ENCODE measurements at regions not wholly inside any gene's neighbourhood (a gene's known extent, or its start where the extent isn't known, plus 50 kb on each side); places are given as distances from the start of the nearest gene placed in this dataset.
"Not testable (repeated sequence)": the region's sequence is repeated elsewhere in the genome, so short reads cannot be mapped to it uniquely, and the experiment has no call there.

DNA sequence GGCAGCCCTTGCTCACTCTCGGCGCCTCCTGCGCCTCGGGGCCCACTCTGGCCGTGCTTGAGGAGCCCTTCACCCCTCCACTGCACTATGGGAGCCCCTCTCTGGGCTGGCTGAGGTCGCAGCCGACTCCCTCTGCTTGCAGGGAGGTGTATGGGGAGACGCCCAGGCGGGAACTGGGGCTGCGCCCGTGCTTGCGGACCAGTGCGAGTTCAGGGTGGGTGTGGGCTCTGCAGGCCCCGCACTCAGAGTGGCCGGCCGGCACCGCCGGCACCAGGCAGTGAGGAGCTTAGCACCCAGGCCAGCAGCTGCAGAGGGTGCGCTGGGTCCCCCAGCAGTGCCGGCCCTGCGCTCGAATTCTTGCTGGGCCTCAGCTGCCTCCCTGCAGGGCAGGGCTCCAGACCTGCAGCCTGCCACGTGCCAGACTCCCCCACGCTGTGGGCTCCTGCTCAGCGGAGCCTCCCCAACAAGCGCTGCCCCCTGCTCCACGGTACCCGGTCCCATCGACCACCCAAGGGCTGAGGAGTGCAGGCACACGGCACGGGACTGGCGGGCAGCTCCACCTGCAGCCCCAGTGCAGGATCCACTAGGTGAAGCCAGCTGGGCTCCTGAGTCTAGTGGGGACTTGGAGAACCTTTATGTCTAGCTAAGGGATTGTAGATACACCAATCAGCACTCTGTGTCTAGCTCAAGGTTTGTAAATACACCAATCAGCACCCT is 54.0 kb upstream of the WWC2 start:
- not testable (repeated sequence) for DNase-seq (ENCODE audit: low spot score)

DNA sequence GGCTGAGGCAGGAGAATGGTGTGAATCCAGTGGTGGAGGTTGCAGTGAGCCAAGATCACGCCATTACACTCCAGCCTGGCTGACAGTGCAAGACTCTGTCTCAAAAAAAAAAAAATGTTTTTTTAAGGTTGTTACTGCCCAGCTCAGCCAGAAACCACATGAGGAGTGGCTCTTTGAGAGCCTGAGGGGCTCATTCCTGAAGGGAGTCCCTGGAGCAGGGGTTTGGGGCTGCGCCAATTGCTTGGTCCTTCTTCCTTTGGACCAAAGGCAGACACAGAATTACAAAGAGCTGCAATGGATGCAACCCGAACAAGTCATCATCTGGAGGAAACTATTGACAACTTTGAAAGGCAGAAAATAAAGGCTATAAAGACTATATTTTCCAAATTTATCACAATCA is 60.6 kb upstream of the WWC2 start:
- no peak for DNase-seq (ENCODE audit: low spot score)

DNA sequence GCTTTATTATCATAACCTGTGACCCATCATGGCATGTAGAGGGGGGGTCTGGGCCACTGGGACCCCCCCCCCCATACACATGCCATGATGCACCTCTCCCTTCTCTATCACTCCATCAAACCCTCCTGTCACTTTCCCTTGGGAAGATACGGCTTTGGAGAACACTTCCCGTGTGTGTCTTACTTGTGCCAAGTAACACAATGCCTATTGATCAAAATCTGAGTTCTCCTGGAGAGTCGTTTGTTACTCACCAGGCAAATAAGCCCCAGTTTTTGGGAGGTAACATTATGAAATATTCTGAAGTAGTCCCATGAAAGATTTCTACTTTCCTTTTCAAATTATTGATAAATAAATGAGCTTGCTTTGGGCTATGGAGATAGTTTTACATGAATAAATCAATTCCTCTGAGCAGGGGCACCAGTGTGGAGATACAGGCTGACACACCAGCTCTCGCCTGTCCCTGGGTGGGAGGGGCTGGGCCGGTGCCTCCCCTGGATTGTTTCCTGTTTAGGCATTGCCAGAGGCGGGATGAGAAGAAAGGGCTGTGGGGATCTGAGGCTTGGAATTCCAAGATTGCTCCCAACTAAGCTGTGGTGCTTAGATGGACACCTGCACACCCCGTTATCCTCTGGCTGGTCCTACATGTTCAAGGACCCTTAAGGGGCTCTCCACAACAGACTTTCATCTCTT is 63.2 kb upstream of the WWC2 start:
- DNase-seq (ENCODE audit: low spot score): no peak

DNA sequence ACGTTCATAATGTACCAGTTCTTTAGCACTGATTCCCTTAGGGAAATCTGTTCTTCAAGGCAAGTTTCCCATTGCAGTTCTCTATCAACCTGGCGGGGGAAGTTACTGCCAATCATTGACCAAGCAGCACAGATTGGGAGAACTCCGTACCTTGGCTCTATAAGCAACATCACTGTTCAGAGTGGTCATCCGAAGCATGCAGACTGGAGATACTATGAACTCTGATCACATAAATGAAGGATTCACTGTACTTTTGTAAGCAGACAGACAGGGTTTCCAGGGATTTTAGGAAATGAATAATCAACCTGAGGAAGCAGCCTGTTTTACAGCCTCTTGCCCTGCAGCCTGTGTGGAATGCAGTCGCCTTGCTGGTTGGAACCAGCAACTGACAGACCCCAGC is 63.8 kb upstream of the WWC2 start:
- no peak for DNase-seq (ENCODE audit: low spot score)

DNA sequence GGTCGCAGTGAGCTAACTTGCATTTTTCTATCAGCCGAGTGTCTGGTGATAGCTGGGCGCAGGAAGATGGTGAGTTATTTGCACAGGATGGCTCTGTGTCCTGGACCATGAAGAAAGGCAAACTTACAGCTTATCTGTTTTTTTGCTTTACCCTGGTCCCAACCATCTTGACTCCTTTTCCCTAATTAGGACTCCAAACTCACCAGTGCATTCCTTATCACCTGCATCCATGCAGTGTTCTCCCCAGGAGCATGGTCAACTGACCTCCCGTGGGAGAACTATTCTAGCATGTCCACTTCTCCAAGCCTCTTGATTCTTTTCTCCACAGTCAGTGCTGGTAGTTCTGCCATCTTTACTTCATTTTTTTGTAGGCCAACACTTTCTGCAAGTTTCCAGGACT is 68.2 kb upstream of the WWC2 start:
- DNase-seq (ENCODE audit: low spot score): no peak

DNA sequence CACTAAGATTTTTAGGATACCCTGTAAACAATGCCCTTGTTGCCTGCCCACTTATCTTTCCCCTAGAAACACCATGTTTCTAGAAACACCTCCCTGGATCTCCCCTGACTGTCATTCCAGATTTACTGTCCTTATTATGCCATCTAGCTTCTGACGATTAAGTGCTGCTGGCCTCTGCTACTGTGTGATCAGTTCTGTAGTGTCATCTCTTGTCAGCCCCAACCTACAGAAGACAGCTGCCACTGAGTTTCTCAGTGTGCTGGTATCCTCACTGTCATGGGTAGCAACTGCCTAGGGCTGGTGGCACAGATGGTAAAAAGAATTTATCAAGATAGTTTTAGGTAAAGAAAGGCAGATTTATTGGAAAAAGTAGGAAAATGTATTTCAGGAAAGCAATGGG is 68.7 kb upstream of the WWC2 start:
- DNase-seq (ENCODE audit: low spot score): no peak

DNA sequence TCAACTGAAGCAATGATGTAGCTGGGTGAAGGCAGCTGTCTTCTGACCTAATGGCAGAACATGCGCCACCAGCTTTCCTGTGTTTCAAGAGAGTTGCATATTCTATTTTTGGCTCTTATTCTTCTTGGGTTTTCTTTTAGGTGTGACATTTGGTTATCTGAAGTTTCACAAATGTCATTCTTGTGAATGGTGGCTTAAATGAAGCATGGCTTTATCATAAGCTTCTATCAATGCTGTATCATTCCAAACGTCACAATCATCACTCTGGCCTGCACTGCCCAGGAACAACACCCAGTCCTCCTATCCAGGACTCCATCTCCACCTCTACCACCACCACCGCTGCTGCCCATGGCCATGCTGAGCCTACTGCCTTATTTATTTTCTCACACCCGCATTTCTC is 69.7 kb upstream of the WWC2 start:
- DNase-seq (ENCODE audit: low spot score): no peak

DNA sequence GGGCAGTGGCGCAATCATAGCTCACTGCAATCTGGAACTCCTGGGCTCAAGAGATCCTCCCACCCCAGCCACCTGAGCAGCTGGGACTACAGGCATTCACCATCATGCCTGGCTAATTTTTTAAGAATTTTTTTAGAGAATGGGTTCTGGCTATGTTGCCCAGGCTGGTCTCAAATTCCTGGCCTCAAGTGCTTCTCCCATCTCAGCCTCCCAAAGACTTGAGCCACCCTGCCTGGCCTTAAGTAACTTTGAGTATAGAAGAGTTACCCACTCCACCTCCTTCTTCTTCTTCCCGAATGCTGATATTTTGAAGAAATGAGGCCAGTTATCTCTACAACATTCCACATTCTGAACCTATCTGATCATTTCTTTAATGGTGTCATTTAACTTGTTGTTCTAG is 72.4 kb upstream of the WWC2 start:
- DNase-seq (ENCODE audit: low spot score): no peak

DNA sequence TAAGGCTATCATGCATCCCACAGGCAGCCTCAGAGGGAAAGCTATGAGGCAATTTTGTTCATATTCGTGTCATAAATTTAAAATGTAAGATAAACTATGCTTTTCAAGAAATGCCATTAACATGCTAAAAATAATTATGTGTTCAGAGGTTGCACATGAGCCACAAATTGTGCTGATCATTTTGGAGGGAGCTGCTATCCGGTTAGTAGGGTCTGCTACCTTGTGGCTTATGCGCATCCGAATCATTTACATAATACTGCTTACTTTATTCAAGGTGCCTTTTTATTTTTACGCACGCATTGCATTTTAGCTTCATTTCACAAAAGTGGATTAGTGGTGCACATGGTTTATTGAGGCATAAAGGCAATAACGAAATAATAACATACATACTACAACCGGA is 76.4 kb upstream of the WWC2 start:
- DNase-seq (ENCODE audit: low spot score): no peak

DNA sequence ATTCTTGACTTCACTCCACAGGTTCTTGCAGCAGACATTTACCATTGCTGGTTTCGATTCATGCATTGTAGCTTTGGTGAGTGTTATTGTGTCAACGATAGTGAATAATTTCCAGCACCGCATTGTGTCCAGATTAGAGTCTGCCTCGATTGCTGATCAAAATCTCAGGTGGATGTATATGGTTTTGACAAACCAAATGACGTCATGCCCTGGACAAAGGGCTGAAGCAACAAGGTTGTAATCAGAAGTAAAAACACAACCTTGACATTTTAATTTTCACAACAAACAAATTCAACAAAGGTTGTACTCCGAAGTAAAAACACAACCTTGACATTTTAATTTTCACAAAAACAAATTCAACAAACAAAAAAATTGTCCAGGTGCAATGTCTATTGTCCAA is 81.1 kb upstream of the WWC2 start:
- DNase-seq (ENCODE audit: low spot score): no peak

DNA sequence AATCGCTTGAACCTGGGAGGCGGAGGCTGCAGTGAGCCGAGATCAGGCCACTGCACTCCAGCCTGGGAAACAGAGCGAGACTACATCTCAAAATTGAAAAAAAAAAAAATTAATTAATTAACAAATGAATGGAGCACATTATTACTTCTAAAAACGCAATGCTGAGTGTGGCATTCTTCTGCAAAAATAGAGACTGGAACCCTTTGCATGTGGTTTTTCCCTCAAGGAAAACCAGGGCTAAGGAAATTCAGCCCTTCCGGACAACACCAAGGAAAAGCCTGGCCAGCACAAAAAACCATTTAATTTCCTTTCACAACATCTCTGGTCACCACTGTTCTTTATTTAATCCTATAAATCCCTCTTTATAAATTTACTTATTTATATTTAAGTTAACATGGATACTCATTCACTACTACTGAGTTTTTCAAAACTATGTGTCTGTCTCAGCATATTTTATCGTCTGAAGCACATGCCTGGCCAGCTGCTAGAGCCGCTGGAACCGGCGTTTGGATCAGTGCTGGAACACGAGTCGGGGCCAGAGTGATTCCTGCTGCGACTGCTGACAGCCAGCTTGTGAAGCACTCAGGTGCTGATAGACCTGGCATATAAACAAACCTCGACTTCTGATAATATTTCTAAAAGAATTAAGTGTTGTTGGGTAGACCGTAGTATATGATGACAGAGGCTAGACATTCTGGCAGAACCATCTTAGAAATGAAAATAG is 84.5 kb upstream of the WWC2 start:
- DNase-seq (ENCODE audit: low spot score): no peak

DNA sequence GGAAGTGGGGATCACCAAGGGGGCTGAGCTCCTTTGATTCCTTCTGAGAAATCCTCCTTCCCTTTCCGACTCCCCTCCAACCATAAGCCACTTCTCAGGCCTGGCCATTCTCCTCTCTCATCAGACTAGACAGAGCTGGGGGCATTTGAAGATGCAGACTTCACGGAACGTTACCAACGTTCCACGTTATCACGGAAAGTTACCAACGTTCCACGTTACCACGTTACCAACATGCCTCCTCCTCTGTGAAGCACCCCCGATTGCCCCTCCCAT is 85.4 kb upstream of the WWC2 start:
- no peak for DNase-seq (ENCODE audit: low spot score)

DNA sequence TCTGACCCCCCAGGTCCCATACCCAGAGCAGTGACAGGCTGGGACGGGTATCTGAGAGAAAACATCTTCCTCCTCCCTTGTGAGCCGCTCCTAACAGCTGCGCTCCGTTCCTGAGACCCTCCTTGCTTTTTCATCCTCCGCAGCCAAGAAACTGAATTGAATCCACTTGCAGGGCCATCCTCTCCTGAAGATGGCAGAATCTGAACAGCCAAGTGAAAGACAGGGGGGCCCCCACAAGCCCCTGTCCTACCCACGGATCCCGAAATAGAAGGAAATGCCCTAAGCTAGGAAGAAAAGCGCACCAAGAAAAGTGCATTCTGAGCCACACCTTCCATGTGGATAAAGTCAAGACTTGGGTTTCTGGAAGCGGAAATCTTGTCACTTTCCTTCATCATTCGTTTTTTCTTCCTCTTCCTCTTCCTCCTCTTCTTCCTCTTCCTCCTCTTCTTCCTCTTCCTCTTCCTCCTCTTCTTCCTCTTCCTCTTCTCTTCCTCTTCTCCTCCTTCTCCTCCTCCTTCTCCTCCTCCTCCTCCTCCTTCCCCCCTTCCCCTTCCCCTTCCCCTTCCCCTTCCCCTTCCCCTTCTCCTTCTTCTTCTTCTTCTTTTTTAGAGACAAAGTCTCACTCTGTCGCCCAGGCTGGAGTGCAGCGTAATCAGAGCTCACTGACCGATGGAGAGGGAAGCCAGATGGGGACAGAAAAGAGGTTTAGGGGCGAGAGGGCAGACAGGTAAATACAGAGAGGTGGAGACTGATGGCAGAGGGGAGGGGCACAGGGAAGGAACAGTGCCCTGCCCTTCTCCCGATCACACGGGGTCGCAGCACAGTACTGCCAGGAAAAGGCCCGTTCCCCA is 86.0 kb upstream of the WWC2 start:
- no peak for DNase-seq (ENCODE audit: low spot score)

DNA sequence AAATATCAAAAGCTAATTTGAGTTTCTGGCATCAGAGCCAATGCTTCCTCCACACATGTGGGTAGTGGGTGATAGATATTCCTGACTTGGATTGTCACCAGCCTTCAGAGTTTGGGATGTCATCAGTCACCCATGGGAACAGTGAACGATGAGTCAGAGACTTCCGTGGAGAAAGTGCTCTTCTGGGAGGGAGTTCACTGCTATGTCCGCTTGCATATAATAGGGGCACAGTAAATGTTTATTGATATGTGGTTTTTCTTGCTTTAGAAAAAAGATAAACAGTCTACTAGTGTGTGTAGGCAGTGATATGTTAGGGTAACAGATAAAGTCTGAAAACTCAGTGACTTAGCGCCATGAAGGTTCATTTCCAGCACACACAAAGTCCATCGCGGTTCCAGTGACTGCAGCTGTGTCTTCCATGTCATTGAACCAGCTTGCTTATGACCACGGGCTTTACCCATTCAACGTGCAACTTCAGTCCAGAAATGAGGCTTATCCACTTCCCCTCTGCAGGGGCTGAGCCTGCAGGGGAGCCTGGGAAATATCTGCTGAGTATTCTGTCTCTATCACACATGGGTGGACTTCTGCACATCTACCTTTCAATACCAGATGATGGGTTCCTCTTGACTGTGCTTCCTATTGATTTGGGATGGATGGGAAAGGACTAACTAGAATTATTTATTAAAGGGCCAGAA is 87.7 kb upstream of the WWC2 start:
- DNase-seq (ENCODE audit: low spot score): no peak

DNA sequence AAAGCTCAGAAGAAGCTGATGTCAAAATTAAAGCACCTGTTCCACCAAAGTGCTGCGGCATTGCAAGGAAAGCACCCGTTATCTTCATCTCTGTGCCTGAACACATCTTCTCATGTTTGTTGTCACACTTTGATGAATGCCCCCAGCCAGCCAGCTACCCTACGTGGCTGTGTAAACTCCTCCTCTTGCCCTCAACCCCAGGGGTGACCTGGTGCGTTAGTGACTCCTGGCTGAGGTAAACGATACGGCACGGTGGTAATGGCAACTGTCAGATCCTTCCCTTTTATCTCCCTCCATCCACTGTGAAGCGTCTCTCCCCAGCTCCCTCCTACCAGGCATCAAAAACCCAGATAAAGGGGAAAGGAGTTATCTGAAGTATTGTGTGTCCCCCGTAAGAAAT is 90.6 kb upstream of the WWC2 start:
- DNase-seq (ENCODE audit: low spot score): no peak

DNA sequence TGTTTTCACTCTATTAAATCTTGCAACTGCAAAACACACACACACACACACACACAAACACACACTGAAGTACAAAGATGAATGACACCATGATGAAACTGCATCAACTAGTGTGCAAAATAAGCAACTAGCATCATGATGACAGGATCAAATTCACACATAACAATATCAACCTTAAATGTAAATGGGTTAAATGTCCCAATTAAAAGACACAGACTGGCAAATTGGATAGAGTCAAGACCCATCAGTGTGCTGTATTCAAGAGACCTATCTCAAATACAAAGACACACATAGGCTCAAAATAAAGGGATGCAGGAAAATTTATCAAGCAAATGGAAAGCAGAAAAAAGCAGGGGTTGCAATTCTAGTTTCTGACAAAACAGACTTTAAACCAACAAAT is 87.2 kb upstream of the DCTD start:
- DNase-seq (ENCODE audit: low spot score): not testable (repeated sequence)

DNA sequence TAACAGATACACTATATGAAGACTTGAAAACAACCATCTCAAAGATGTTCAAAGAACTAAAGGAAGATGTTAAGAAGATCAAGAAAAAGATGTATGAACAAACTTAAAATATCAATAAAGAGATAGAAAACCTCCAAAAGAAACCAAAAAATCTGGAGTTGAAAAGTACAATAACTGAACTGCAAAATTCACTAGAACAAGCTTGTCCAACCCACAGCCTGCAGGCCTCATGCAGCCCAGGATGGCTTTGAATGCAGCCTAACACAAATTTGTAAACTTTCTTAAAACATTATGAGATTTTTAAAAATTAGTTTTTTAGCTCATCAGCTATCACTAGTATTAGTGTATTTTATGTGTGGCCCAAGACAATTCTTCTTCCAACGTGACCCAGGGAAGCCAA is 77.0 kb upstream of the DCTD start:
- no peak for DNase-seq (ENCODE audit: low spot score)

DNA sequence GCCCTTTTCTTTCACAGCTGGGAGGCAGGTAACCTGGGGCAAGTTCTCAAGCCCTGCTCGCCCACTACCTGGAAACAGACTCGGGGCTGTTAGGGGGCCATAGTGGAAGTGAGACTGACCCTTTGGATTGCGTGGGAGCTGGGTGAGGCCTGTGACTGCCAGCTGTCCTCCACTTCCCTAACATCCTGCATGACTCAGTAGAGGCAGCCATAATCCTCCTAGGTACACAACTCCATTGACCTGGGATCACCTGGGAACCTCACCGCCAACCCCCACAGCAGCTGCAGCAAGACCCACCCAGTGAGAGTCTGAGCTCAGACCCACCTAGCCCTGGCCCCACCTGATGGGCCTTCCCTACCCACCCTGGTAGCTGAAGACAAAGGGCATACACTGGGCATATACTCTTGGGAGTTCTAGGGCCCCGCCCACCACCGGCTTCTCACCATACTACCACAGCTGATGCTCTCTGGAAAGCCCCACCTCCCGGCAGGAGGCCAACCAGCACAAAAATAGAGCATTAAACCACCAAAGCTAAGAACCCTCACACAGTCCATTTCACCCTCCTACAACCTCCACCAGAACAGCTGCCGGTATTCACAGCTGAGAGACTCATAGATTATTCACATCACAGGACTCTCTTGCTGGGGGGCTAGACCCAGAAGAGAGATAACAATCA is 61.1 kb upstream of the DCTD start:
- DNase-seq (ENCODE audit: low spot score): no peak

DNA sequence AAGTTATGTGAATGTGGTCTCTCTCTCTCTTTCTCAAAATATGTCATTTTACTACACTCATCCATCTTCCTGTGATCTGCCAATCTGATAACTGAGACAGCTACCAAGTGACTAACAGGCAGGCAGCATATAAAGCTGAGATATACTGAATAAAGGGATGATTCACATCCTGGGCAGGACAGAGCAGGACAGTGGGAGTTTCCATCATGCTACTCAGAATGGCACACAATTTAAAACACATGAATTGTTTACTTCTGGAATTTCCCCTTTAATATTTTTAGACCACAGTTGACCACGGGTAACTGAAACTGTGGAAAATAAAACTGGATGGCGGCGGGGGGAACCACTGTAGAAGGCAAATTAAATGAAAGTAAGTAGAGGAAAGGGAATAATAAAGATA is 58.6 kb upstream of the DCTD start:
- peak; percentile 97 for DNase-seq (ENCODE audit: low spot score)

DNA sequence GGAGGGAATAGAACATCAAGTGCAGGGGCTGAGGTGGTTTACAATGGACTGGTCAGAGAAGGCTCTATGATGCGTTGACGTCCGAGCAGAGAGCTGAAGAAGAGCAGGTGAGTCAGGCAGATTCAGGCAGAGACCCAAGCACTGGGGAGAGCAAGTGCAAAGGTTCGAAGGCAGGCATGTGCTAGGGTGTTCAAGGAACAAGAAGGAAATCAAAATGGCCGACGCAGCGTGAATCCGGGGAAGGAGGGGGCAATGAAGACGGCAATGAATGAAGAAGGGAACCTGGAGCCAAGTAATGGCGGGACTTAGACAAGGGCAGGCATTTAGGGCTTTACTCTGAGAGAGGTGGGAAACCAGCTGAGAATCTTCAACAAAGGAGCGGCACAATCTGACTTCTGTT is 56.8 kb upstream of the DCTD start:
- no peak for DNase-seq (ENCODE audit: low spot score)

DNA sequence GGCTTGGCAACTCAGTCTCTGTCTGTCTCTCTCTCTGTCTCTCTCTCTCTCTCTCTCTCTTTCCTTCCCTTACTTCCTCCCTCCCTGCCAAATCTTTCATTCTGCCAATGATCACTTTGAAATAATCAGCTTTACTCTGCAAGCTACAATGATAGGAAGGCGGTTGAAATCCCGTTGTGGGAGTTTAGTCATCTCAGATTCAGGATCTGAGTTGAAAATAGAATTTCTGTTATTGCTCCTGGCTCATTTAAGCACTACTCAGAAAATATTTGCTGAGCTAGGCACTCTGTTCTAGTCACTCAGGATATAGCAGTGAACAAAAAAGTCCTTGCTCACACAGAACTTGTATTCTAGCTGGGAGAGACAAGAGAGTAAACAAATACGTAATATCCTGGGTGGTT is 56.3 kb upstream of the DCTD start:
- DNase-seq (ENCODE audit: low spot score): no peak

DNA sequence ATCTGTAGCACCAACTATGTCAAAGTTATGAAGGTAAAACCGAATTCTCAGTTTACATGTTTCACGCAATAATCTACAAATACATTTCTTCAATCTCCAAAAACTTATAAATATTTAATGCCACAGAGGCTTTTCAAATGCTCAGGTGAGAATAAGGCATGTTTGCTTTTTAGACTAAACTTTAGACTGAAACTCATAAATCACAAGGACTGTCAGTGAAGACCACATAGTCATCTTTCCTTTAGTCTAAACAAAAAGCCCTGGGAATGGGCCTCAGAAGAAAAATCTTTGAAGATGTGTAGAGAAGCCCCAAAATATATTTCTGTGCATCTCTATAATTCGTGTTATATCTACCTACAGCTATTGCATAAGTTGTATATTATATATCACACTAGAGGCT is 54.5 kb upstream of the DCTD start:
- DNase-seq (ENCODE audit: low spot score): no peak

Data from RKO (cell line).